SK-N-SH treated with all-trans-retinoic acid at 6 μM for 48 hours (cell line): ENCODE measurements at regions not wholly inside any gene's neighbourhood (a gene's known extent, or its start where the extent isn't known, plus 50 kb on each side); places are given as distances from the start of the nearest gene placed in this dataset.

ENCODE experiments used
- ATAC-seq: fragments of 200-7000 bp; cut with Tn5 transposase; 3 replicates; pipeline ENCODE4 v1.9.1; 2020; ENCODE audit warnings: mild to moderate bottlenecking, moderate library complexity
- ARNTL ChIP-seq: fragments of 450-650 bp; formaldehyde crosslinking; IDR thresholded peaks from 2 replicates; pipeline ENCODE4 v1.5.0; 2020; ENCODE audit warnings: low read depth, mild to moderate bottlenecking, moderate library complexity, borderline replicate concordance
- BACH2 ChIP-seq: fragments of 250-450 bp; sonication (Bioruptor Pico); IDR thresholded peaks from 2 replicates; pipeline ENCODE4 v1.9.0; 2021; ENCODE audit warnings: mild to moderate bottlenecking, borderline replicate concordance
- CREB5 ChIP-seq: fragments of 250-450 bp; sonication (Bioruptor Pico); IDR thresholded peaks from 2 replicates; pipeline ENCODE4 v1.5.1; 2020; ENCODE audit warnings: low read depth, mild to moderate bottlenecking, moderate library complexity
- CSDC2 ChIP-seq: fragments of 250-450 bp; sonication (Bioruptor Pico); IDR thresholded peaks from 2 replicates; pipeline ENCODE4 v1.5.0; 2020; ENCODE audit warnings: mild to moderate bottlenecking, moderate library complexity
- ESRRG ChIP-seq: fragments of 250-450 bp; sonication (Bioruptor Pico); IDR thresholded peaks from 2 replicates; pipeline ENCODE4 v1.6.1; 2021; ENCODE audit warnings: mild to moderate bottlenecking
- ISL1 ChIP-seq: fragments of 250-450 bp; sonication (Bioruptor Pico); IDR thresholded peaks from 2 replicates; pipeline ENCODE4 v2.1.2; 2022; ENCODE audit warnings: mild to moderate bottlenecking, moderate library complexity
- OSR1 ChIP-seq: fragments of 250-450 bp; sonication (Bioruptor Pico); IDR thresholded peaks from 2 replicates; pipeline ENCODE4 v1.8.0; 2022; ENCODE audit warnings: moderate library complexity, mild to moderate bottlenecking, inconsistent platforms
- PPARA ChIP-seq: fragments of 250-450 bp; sonication (Bioruptor Pico); IDR thresholded peaks from 2 replicates; pipeline ENCODE4 v1.5.0; 2020; ENCODE audit warnings: mild to moderate bottlenecking, borderline replicate concordance
- RARB ChIP-seq: fragments of 250-450 bp; sonication (Bioruptor Pico); IDR thresholded peaks from 2 replicates; pipeline ENCODE4 v1.8.0; 2021; ENCODE audit warnings: mild to moderate bottlenecking, moderate library complexity
- SNAI2 ChIP-seq: fragments of 250-450 bp; sonication (Bioruptor Pico); IDR thresholded peaks from 2 replicates; pipeline ENCODE4 v1.5.0; 2020; ENCODE audit warnings: mild to moderate bottlenecking, moderate library complexity
- TCF4 ChIP-seq: fragments of 250-450 bp; sonication (Bioruptor Pico); IDR thresholded peaks from 2 replicates; pipeline ENCODE4 v1.8.0; 2021; ENCODE audit warnings: mild to moderate bottlenecking, moderate library complexity, borderline replicate concordance
- ZC3H10 ChIP-seq: fragments of 250-450 bp; sonication (Bioruptor Pico); IDR thresholded peaks from 2 replicates; pipeline ENCODE4 v1.5.1; 2021; ENCODE audit warnings: mild to moderate bottlenecking, moderate library complexity
- ZFP3 ChIP-seq: fragments of 250-450 bp; sonication (Bioruptor Pico); IDR thresholded peaks from 2 replicates; pipeline ENCODE4 v1.5.0; 2020; ENCODE audit warnings: mild to moderate bottlenecking, moderate library complexity
- ZNF565 ChIP-seq: fragments of 450-650 bp; formaldehyde crosslinking; conservative IDR thresholded peaks from 2 replicates; pipeline ENCODE4 v1.5.0; 2020; ENCODE audit warnings: low read depth, mild to moderate bottlenecking, moderate library complexity
- ZNF70 ChIP-seq: fragments of 450-650 bp; formaldehyde crosslinking; IDR thresholded peaks from 2 replicates; pipeline ENCODE4 v1.5.0; 2020; ENCODE audit warnings: mild to moderate bottlenecking, moderate library complexity
- ZNF8 ChIP-seq: fragments of 450-650 bp; formaldehyde crosslinking; IDR thresholded peaks from 2 replicates; pipeline ENCODE4 v1.5.0; 2020; ENCODE audit warnings: mild to moderate bottlenecking, moderate library complexity
- TF ChIP-seq, protein P1 (sequence below): fragments of 250-450 bp; sonication (Bioruptor Pico); IDR thresholded peaks from 2 replicates; pipeline ENCODE4 v1.5.1; 2021; ENCODE audit warnings: mild to moderate bottlenecking, moderate library complexity
- TF ChIP-seq, protein P2 (sequence below): fragments of 250-450 bp; sonication (Bioruptor Pico); IDR thresholded peaks from 2 replicates; pipeline ENCODE4 v1.5.0; 2020; ENCODE audit warnings: mild to moderate bottlenecking, moderate library complexity
- TF ChIP-seq, protein P3 (sequence below): fragments of 250-450 bp; sonication (Bioruptor Pico); IDR thresholded peaks from 2 replicates; pipeline ENCODE4 v1.8.0; 2021; ENCODE audit warnings: low read depth, mild to moderate bottlenecking, moderate library complexity, borderline replicate concordance

- no peak for ATAC-seq
- TF ChIP-seq ZNF70 (CRISPR knock-in tag): no peak
- no peak for TF ChIP-seq PPARA (CRISPR knock-in tag)
- TF ChIP-seq BACH2 (CRISPR knock-in tag): no peak
- TF ChIP-seq OSR1 (CRISPR knock-in tag): no peak
- TF ChIP-seq, protein P1, sequence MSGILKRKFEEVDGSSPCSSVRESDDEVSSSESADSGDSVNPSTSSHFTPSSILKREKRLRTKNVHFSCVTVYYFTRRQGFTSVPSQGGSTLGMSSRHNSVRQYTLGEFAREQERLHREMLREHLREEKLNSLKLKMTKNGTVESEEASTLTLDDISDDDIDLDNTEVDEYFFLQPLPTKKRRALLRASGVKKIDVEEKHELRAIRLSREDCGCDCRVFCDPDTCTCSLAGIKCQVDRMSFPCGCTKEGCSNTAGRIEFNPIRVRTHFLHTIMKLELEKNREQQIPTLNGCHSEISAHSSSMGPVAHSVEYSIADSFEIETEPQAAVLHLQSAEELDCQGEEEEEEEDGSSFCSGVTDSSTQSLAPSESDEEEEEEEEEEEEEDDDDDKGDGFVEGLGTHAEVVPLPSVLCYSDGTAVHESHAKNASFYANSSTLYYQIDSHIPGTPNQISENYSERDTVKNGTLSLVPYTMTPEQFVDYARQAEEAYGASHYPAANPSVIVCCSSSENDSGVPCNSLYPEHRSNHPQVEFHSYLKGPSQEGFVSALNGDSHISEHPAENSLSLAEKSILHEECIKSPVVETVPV (CRISPR knock-in tag): no peak
- no peak for TF ChIP-seq RARB (CRISPR knock-in tag)
- TF ChIP-seq, all 23 proteins: peak for 0
These were observed 318.2 kb downstream of the SAMD5 start for GRCh38 chr6:147826698-147827097.

- TF ChIP-seq ZNF70 (CRISPR knock-in tag) (no peak), ZFP3 (no peak), ARNTL (CRISPR knock-in tag) (no peak), SNAI2 (CRISPR knock-in tag) (no peak), CREB5 (CRISPR knock-in tag) (no peak), ESRRG (CRISPR knock-in tag) (no peak), PPARA (CRISPR knock-in tag) (no peak), OSR1 (CRISPR knock-in tag) (no peak), TCF4 (CRISPR knock-in tag) (no peak), CSDC2 (CRISPR knock-in tag) (no peak), ISL1 (CRISPR knock-in tag) (no peak), ZNF565 (CRISPR knock-in tag) (no peak), RARB (CRISPR knock-in tag) (no peak), ZNF8 (CRISPR knock-in tag) (no peak)
- TF ChIP-seq, protein P2, sequence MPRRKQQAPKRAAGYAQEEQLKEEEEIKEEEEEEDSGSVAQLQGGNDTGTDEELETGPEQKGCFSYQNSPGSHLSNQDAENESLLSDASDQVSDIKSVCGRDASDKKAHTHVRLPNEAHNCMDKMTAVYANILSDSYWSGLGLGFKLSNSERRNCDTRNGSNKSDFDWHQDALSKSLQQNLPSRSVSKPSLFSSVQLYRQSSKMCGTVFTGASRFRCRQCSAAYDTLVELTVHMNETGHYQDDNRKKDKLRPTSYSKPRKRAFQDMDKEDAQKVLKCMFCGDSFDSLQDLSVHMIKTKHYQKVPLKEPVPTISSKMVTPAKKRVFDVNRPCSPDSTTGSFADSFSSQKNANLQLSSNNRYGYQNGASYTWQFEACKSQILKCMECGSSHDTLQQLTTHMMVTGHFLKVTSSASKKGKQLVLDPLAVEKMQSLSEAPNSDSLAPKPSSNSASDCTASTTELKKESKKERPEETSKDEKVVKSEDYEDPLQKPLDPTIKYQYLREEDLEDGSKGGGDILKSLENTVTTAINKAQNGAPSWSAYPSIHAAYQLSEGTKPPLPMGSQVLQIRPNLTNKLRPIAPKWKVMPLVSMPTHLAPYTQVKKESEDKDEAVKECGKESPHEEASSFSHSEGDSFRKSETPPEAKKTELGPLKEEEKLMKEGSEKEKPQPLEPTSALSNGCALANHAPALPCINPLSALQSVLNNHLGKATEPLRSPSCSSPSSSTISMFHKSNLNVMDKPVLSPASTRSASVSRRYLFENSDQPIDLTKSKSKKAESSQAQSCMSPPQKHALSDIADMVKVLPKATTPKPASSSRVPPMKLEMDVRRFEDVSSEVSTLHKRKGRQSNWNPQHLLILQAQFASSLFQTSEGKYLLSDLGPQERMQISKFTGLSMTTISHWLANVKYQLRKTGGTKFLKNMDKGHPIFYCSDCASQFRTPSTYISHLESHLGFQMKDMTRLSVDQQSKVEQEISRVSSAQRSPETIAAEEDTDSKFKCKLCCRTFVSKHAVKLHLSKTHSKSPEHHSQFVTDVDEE (CRISPR knock-in tag): no peak
- TF ChIP-seq, protein P3, sequence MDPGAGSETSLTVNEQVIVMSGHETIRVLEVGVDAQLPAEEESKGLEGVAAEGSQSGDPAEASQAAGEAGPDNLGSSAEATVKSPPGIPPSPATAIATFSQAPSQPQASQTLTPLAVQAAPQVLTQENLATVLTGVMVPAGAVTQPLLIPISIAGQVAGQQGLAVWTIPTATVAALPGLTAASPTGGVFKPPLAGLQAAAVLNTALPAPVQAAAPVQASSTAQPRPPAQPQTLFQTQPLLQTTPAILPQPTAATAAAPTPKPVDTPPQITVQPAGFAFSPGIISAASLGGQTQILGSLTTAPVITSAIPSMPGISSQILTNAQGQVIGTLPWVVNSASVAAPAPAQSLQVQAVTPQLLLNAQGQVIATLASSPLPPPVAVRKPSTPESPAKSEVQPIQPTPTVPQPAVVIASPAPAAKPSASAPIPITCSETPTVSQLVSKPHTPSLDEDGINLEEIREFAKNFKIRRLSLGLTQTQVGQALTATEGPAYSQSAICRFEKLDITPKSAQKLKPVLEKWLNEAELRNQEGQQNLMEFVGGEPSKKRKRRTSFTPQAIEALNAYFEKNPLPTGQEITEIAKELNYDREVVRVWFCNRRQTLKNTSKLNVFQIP (CRISPR knock-in tag): no peak
- ATAC-seq: no peak
These were observed 320.9 kb downstream of the SAMD5 start for GRCh38 chr6:147829418-147829817.

GRCh38 chr6:147829835-147830234 is 321.3 kb downstream of the SAMD5 start:
- ATAC-seq: no peak
- TF ChIP-seq TCF4 (CRISPR knock-in tag) (no peak), OSR1 (CRISPR knock-in tag) (no peak), ZFP3 (no peak), ZC3H10 (no peak), ZNF8 (CRISPR knock-in tag) (no peak)
- TF ChIP-seq, protein P1 (CRISPR knock-in tag): no peak

- no peak for ATAC-seq
- TF ChIP-seq, protein P3 (CRISPR knock-in tag): no peak
These were observed 322.9 kb downstream of the SAMD5 start for GRCh38 chr6:147831356-147831755.
